Stimulated activated CD8-positive, alpha-beta memory T cell treated with anti-CD3 and anti-CD28 coated beads, Interleukin-7, amount 100 ng/mL, for 4 hours (primary cell): ENCODE measurements at regions not wholly inside any gene's neighbourhood (a gene's known extent, or its start where the extent isn't known, plus 50 kb on each side); places are given as distances from the start of the nearest gene placed in this dataset.
"Not testable (repeated sequence)": the region's sequence is repeated elsewhere in the genome, so short reads cannot be mapped to it uniquely, and the experiment has no call there.

Experiments used
- DNase-seq, 2 donors: peaks; one replicate each; pipeline ENCODE4 v3.0.0-alpha.2; 2020; ENCODE audit warnings: low read depth in 2 of 2

DNA sequence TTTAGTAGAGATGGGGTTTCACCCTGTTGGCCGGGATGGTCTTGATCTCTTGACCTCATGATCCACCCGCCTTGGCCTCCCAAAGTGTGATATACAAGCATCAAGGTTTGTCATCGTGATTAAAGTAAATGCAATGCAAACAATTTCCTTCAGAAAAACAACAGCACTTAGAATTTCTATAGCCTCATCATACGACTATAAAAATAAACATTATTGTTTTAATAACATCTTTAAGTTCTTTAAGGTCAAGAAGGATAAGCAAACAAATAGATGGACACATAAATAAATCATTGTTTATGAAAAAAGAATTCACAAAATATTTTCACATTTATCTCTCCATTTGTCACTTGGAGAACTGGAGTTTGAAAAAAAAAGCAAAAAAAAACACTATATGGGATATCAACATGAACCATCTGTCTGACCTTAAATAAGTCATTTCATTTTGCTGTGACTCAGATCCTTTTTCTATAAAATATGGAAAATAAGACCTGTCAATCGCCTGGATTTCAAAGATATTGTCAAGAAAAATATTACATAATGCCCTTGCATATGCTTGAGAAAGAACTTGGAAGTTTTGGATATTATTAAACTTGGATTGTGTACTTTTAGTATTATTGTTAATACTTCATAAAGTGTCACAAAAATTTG, 642.0 kb upstream of the KCNMB2 start:
- DNase-seq, result no peak

DNA sequence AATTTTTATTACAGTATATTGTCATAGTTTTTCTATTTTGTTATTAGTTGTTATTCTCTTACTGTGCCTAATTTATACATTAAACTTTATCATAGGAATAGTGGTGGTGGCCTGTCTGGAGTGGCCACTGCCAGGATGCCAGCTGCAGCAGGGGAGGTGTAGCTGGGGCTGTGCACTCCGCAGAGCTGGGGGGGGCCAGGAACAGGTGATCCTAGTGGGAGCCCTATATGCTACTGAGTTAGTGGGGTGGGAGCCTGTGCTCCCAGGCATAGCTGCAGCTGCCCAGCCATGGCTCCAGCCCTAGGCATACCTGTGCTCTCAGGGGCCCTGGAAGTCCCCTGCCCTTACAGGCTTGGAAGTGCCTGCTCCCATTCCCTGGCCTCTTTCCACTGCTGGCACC, 638.1 kb upstream of the KCNMB2 start:
- DNase-seq, result no peak

DNA sequence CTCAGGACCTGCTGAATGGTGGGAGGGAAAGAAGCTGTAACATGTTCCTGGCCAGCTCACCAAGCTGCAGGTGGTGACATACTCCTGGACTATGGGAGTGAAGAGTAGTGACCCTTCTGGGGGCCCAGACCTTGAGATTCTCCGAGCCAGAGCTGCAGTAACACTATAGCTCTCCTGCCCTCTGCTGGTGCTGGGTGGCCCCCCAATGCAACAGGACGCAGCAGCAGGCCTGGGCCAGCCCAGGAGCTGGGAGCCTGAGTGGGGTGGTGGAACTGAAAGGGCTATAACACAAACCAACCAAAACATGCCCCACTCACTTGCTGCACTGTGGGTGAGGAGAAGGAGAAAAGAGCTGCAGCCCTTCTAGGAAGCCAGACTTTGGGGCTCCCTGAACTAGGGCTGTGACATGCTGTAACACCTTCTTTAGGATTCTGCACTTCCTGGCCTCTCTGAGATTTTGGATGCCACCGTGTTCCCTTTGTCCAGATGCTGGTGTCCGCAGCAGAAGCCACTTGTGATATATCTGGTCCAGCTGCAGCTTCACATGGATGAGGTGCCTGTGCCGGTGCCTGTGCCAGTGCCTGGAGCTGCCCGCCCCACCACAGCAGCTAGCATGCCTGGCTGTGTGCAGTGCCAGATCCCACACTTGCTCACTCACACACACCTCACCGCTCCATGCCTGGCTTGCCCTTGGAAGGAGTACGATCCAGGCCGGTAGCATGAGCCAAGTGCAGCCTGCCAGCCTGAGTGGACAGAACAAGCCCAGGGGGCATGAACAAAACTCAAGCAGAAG, 636.8 kb upstream of the KCNMB2 start:
- DNase-seq, result no peak

DNA sequence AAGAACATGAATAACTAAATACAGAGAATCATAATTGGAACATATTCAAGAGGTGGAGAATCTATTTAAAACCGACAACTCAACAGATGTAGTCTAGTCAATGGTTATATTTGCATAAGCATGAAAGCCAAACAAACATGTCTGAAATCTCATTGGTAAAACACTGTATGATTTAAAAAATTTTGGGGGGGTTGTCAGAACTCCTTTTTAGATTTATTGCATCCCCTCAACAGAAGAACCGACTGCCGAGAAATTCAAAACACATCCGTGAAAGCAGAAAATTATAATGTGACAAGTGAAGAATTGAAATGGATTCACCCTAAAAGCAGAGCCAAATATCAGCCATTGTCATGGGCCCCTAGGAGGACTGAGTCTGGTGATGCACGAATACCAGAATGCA, 633.4 kb upstream of the KCNMB2 start:
- no peak for DNase-seq

DNA sequence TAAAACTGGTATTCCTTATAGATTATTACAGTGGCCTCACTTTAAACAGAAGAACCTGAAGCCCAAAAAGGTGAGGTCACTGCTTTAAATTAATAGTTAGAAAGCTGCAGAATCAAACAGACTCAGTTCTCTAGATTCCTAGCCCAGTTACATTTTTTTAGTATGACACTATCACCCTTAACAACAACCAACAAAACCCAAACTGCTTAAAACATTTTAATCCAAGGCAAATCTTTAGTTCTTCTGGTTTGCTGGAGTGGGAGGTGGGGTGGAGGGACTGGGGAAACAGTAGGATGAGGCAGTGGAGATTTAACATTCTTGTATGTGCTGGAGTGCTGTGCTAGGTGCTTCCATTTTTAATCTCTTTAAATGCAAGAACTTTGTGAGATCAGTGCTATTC, 631.6 kb upstream of the KCNMB2 start:
- no peak for DNase-seq

DNA sequence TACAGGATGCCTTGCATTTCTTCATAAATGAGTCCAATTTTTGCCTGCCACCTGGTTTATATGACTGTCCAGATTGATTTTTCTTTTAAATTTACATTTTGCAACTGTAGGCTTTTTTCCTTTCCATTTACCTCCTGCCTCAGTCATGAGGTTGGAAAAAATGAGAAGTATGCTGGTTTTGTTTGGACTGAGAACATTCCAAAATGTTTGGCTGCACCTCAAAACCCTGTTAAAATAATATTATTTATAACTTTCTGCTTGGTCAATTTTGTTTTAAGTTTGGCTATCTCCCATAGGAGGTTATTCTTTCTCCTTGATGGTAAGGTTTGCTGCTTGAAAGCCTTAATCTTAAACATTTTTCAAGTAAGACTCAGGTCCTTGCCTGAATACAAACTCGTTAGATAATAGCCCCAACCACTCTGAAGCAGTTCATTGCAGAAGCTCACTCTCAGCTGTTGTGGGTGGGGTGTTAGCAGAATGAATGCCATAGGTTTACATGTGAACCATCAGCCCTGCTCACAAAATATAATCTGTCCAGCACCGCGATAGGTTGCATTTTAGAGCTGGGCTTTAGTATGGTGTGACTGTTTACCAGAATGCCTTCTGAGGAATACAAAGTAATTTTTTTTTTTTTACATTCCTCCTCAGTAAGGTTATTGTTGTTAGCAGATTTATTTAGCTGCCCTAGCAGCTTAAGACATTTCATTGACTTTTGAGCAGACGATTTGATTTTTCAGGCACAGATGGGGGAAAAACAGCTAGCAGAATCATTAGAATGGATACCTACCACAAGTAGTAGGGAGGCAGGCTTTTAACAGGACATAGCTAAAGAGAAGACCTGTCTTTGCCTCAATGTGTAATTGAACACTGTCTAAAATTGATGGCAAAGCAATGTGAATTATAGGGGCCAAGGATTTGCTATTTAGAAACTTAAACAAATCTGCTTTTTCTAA, 630.8 kb upstream of the KCNMB2 start:
- no peak for DNase-seq

DNA sequence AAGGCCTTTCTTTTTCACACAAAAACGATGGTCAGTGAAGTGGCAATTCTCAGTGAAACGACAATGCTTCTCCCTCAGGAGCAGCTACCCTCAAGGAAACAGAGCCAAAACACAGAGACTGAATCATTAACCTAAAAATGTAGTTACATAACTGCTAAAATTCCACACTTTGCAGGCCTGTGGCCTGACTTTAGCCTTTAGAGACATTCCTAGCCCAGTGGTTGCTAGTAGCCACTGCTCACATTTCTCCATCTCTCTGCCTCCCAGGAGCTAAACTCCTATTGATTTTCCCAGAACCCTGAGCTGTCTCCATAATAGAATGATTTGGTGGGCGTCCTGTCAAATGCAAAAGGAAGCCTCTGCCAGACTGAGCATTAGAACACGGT, 630.1 kb upstream of the KCNMB2 start:
- no peak for DNase-seq

DNA sequence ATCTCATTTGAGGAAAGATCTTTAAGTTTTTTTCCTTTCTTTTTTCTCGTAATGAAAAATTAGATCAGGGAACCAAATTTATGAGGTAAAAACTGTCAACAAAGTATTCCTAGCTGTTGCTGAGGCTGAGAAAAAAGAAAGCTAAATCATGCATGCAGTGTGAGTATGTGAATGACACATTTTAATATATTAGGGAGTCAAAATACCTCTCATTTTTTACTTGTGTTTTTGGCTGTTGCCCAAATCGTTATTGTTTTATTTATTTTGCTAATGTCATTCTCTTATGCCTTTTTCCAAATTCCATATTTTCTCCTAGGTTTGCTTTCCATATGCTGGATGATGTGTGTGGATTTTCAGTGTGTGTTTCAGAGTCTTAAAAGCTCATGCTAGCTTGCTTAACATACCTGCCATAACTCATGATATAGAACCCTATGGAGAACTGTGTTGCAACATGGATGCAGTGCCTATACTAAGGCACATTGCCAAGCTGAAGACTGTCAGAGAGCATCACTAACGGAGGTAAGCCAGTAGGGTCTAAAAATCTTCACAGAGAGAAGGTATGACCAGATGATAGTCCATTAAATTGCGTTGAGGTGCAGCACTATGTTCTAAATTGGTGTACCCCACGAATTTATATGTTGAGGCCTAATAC, 629.5 kb upstream of the KCNMB2 start:
- no peak for DNase-seq

DNA sequence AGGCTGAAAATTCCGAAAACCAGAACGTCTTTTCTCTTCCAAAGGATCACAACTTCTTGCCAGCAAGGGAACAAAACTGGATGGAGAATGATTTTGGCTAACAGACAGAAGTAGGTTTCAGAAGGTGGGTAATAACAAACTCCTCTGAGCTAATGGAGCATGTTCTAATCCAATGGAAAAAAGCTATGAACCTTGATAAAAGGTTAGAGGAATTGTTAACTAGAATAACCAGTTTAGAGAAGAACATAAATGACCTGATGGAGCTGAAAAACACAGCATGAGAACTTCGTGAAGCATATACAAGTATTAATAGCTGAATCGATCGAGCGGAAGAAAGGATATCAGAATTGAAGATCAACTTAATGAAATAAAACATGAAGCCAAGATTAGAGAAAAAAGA, 626.7 kb upstream of the KCNMB2 start:
- not testable (repeated sequence) for DNase-seq

DNA sequence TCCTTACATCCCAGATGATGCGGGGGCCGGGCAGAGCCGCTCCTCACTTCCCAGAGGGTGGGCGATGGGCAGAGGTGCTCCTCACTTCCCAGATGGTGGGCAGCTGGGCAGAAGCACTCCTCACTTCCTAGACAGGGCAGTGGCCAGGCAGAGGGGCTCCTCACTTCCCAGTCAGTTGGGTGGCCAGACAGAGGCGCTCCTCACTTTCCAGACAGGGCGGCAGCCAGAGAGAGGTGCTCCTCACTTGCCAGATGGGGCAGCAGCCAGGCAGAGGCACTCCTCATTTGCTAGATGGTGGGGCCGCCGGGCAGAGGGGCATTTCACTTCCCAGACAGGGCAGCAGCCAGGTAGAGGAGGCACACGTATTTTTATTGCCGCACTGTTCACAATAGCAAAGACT, 622.0 kb upstream of the KCNMB2 start:
- no peak for DNase-seq

DNA sequence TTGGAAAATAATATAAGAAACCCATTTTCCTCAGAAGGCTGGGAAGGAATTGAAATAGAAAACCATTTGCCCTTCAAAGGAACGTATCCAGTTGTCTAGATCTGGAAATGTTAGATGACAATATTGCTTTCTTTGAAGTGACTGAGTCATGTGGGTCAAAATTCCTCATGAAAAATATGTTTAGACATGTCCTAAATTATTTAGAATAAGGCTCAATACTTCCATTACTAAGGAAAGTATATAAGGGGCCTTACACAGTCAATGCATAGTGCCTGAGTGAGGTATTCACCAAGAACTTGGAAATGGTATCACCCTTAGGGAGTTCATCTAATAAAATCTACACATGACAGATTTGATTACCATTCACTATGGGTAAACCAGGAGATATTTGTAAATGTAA, 619.8 kb upstream of the KCNMB2 start:
- no peak for DNase-seq

DNA sequence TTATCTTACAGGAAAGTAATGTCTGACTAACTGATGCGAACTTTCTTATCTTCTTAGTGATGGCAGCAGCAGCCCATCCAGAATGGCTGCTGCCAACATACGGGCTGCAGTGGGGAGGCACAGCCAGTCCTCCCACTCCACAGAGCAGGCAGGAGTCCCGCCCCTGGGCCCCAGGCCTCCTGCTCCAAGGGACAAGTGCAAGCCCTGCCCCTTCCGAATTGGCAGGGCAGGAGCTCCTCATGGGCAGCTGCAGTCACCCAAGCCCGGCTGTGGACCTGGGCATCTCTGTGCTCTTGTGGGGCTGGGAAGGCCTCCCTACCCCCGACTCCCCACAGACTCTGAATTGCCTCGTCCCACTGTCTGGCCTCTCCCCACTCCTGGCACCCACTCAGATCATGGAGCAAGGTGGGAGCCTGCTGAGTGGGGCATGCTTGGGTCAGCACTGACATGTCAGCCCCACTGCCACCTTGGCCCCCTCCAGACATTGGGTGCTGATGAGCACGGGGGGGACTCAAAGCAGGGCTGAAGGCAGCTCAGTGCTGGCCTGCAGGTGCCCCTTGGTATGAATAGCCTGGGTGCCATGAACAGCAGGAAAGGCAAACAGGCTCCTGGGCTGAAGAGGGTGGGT, 618.9 kb upstream of the KCNMB2 start:
- DNase-seq, result no peak

DNA sequence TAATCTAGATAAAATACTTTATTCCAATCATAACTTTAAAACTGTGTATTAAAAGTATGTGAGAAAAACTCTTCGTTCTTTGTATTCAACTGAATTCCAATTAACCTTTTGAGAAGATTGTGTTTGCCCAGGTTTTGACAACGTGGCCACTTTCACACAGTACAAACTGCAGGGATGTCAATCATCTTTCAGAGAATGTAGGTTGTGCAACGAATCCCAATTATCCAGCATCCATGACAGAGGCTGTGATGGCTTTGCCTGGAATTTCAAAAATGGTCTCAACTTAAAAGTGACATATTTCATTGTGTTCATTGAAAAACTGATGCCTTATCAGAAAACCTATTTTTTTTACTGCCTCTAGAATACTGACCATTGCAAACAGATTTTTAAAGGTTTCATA, 615.1 kb upstream of the KCNMB2 start:
- DNase-seq, result no peak

DNA sequence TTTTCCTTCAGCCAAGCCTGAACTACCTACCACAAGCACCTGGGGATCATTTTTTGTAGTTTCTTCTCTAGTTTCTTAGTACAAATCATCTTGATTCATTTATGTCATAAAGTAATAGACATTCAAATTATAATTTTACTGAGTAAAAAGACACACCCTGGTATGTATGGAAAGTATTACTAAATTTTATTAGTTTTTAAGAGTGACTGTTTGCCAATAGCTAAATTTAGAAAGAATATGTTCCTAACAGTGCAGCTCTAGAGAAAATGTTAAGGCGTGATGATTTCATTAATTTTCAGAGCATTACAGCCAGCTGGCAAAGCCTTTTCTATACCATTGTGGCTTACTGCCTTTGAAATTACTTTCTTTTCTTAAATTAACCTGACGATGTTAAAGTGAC, 612.0 kb upstream of the KCNMB2 start:
- DNase-seq, result no peak

DNA sequence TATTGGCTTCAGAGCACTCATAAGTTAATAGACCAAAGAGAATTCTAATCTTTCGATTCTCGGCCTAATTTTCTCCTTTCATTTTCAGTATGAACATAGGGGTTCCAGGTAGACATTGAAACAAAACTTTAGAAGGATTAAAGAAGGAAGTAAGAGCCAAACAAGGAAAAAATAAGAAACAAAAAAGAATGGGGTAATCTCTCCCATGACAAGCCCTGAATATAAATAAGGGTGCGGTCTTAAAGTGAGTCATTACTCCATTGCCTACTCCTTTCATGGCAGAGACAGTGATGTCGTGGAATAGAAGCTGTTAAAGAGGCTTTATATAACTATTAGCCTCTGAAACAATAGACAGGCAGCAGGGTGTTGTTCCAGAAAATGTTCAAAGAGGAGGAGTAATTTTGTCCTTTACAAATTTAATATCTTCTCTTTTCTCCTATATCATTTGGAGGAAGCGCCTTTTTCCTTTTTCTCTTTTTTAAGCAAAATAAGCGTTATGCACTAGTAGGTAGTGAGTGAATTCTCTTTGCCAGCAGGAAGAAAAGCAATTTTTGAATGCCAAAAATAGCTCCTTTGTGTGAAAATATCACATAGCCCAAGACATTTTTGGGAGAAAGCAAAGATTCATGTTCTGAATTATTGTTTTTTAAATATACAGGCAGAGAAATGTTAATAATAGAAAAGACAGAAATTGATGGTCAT, 607.9 kb upstream of the KCNMB2 start:
- no peak for DNase-seq

DNA sequence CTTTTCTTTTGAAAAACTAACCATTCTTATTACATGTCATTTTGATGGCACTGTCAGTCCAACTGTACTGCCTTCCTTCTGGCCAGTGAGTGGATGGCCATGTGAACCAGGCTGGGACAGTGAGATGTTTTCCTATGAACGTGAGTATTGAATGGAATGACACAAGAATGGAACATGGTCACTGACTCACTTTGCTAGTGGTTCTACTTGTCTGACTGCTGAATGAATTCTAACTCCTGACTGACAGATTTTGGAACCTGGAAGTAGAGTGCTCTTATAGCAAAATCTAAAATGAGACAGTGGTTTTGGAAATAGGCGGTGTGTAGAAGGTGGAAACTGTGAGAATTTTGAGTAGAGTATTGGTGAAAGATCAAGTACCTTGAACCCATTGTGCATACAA, 606.9 kb upstream of the KCNMB2 start:
- no peak for DNase-seq

DNA sequence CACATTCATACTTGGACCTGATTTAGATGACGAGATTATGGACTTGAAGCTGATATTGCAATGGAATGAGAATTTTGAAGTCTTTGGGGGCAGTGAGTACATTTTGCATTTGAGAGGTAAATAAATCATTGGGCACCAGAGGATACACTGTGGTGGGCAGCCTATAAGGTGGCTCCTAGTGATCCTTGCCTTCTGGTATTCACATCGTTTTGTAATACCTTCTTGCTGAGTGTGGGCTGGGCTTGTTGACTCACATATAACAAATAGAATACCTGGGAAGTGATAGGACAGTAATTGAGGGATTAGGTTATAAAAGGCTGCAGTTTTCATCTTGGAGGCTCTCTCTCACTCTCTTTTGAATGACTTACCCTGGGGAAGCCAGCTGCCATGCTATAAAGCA, 605.5 kb upstream of the KCNMB2 start:
- DNase-seq, result no peak

DNA sequence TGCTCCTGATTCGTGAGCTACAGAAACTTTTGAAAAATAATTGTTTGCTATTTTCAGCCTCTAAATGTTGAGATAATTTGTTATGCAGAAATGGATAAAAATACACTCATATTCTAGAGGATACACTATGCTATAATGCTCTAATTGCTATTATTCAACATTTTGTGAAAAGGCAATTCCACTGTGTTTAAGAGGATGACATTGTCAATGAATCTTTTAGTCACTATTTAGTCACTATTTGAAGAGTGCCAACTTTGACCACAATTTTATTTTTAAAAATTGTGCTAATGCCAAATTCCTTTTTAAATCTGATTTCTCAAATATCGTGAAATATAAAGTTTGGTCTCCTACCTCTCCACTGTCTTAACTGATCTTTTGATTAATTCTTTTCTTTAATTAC, 604.9 kb upstream of the KCNMB2 start:
- no peak for DNase-seq

DNA sequence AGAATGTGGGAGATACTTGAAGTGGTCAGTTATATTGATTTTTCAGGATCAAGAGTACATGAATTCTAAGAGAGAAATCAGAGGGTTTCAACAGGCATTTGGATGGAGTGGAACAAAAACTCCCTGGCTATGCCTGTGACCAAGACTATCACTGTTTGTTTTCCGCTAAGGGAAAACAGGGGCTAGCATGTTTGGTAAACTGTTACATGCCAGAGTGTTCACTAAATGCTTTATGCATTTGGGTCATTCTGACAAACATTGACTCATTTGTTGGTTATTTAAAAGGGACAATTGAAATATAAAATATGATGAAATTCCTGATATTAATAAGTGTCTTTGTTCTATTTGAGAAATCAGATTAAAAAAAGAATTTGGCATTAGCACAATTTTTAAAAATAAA, 603.9 kb upstream of the KCNMB2 start:
- no peak for DNase-seq

DNA sequence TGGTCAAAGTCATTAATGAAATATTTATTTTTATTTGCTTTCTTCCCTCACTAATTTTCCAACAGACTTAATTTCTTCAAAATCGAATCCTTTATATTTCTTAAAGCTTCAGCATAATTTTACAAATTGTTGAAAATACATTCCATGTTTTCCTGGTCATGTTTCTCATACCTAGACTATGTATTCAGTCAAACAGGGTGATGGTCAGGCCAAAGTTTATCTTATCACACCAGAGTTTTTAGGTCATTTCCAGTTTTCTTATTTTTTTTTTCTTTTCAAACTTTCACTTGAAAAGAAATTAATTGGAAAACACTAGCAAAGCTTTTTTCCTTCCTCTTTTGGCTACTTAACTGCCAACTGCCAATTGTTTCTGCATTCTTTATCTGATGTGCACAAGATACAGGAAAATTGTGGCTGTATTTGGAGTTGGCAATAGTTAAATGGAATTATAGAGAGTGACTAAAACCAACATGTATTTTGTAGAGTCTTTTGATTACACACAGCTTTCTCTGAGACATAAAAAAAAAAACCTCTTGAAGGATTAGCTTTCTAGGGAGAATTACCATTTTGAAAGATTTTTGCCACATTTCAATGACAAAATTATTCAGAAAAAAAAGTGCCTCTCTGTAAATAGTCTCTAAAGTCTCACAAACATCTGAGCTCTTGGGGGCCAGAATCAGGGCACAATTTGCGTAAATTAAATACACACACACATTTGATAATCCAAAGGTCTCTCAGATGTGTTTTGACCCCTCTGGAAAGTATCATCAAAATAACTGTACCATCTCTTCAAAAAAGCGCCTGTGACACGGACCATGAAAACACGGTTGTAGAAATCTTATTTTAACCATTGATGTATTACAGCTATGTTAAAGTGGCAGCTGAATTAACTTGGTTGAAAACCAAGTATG, 603.2 kb upstream of the KCNMB2 start:
- DNase-seq, result no peak
